Ishikawa (cell line): ENCODE measurements at regions not wholly inside any gene's neighbourhood (a gene's known extent, or its start where the extent isn't known, plus 50 kb on each side); places are given as distances from the start of the nearest gene placed in this dataset.

Experiments used
- CEBPB ChIP-seq: IDR thresholded peaks from 2 replicates; pipeline ENCODE4 v1.6.1; 2012
- CREB1 ChIP-seq: IDR thresholded peaks from 2 replicates; pipeline ENCODE4 v1.6.1; 2012; ENCODE audit warnings: low read depth
- EGR1 ChIP-seq: IDR thresholded peaks from 2 replicates; pipeline ENCODE4 v1.6.1; 2012
- NFIC ChIP-seq: IDR thresholded peaks from 2 replicates; pipeline ENCODE4 v1.6.1; 2012
- RAD21 ChIP-seq: IDR thresholded peaks from 2 replicates; pipeline ENCODE4 v1.6.1; 2012; ENCODE audit warnings: low read depth
- REST ChIP-seq: IDR thresholded peaks from 2 replicates; pipeline ENCODE4 v1.6.1; 2012; ENCODE audit warnings: low read depth, mild to moderate bottlenecking
- TAF1 ChIP-seq: IDR thresholded peaks from 2 replicates; pipeline ENCODE4 v1.6.1; 2012; ENCODE audit warnings: low read depth, mild to moderate bottlenecking
- TCF12 ChIP-seq: IDR thresholded peaks from 2 replicates; pipeline ENCODE4 v1.6.1; 2012; ENCODE audit warnings: low read depth
- TEAD4 ChIP-seq: IDR thresholded peaks from 2 replicates; pipeline ENCODE4 v1.6.1; 2012
- USF1 ChIP-seq: IDR thresholded peaks from 2 replicates; pipeline ENCODE4 v1.6.1; 2012
- YY1 ChIP-seq: IDR thresholded peaks from 2 replicates; pipeline ENCODE4 v1.6.1; 2012; ENCODE audit warnings: low read depth
- TF ChIP-seq, protein P1 (sequence below): IDR thresholded peaks from 2 replicates; pipeline ENCODE4 v1.6.1; 2012

GRCh38 chr3:34865346-34865745 is 774.0 kb upstream of the ARPP21 start:
- no peak for TF ChIP-seq CREB1
- TF ChIP-seq RAD21 = no peak
- TF ChIP-seq TCF12 = no peak
- TF ChIP-seq REST = no peak
- TF ChIP-seq, protein P1, sequence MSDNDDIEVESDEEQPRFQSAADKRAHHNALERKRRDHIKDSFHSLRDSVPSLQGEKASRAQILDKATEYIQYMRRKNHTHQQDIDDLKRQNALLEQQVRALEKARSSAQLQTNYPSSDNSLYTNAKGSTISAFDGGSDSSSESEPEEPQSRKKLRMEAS = no peak
- TF ChIP-seq EGR1 = no peak
- no peak for TF ChIP-seq TEAD4
- no peak for TF ChIP-seq YY1
- TF ChIP-seq CEBPB = no peak
- TF ChIP-seq NFIC = no peak
- TF ChIP-seq USF1 = no peak
- no peak for TF ChIP-seq TAF1
